ENCODE measurements at regions not wholly inside any gene's neighbourhood (a gene's known extent, or its start where the extent isn't known, plus 50 kb on each side); places are given as distances from the start of the nearest gene placed in this dataset.
"Not testable (repeated sequence)": the region's sequence is repeated elsewhere in the genome, so short reads cannot be mapped to it uniquely, and the experiment has no call there.

- DNase-seq = no peak
Measured at GRCh38 chr11:42786981-42787380, 524.8 kb upstream of the API5 start.

GRCh38 chr11:42795483-42795882 is 516.3 kb upstream of the API5 start:
- DNase-seq = not testable (repeated sequence)

GRCh38 chr11:42800041-42800440 is 511.8 kb upstream of the API5 start:
- DNase-seq = no peak

GRCh38 chr11:42802201-42802899 is 509.4 kb upstream of the API5 start:
- DNase-seq = no peak

GRCh38 chr11:42806191-42806590 is 505.6 kb upstream of the API5 start:
- DNase-seq = no peak

- DNase-seq = no peak
Measured at GRCh38 chr11:42812361-42812760, 499.4 kb upstream of the API5 start.

- no peak for DNase-seq
Measured at GRCh38 chr11:42812960-42813359, 498.8 kb upstream of the API5 start.

GRCh38 chr11:42816471-42816870 is 495.3 kb upstream of the API5 start:
- no peak for DNase-seq

GRCh38 chr11:42819126-42819525 is 492.7 kb upstream of the API5 start:
- DNase-seq = no peak

- not testable (repeated sequence) for DNase-seq
Measured at GRCh38 chr11:42822188-42822587, 489.6 kb upstream of the API5 start.

- DNase-seq = no peak
Measured at GRCh38 chr11:42823546-42823945, 488.2 kb upstream of the API5 start.

- DNase-seq = no peak
Measured at GRCh38 chr11:42824067-42824466, 487.7 kb upstream of the API5 start.

GRCh38 chr11:42825598-42825997 is 486.2 kb upstream of the API5 start:
- no peak for DNase-seq

- no peak for DNase-seq
Measured at GRCh38 chr11:42827845-42828244, 484.0 kb upstream of the API5 start.

- DNase-seq = no peak
Measured at GRCh38 chr11:42837994-42838393, 473.8 kb upstream of the API5 start.

- DNase-seq = no peak
Measured at GRCh38 chr11:42840176-42840829, 471.5 kb upstream of the API5 start.

- no peak for DNase-seq
Measured at GRCh38 chr11:42840860-42841259, 470.9 kb upstream of the API5 start.

- DNase-seq = no peak
Measured at GRCh38 chr11:42841556-42841955, 470.2 kb upstream of the API5 start.

GRCh38 chr11:42849362-42849761 is 462.4 kb upstream of the API5 start:
- DNase-seq = no peak

- DNase-seq = no peak
Measured at GRCh38 chr11:42857344-42857743, 454.5 kb upstream of the API5 start.

- no peak for DNase-seq
Measured at GRCh38 chr11:42870480-42870879, 441.3 kb upstream of the API5 start.

GRCh38 chr11:42873800-42874405 is 437.9 kb upstream of the API5 start:
- DNase-seq = not testable (repeated sequence)

GRCh38 chr11:42881335-42881734 is 430.5 kb upstream of the API5 start:
- not testable (repeated sequence) for DNase-seq

GRCh38 chr11:42890773-42891172 is 421.0 kb upstream of the API5 start:
- no peak for DNase-seq
